HG03103 (cell line): ENCODE measurements at regions not wholly inside any gene's neighbourhood (a gene's known extent, or its start where the extent isn't known, plus 50 kb on each side); places are given as distances from the start of the nearest gene placed in this dataset.

Experiments
- ATAC-seq: cut with Tn5 transposase; IDR thresholded peaks from one replicate; pipeline ENCODE4 v1.9.1; 2021; ENCODE audit warnings: low read depth; ENCODE audit not compliant: unreplicated experiment

GRCh38 chr20:7226156-7226555 is 458.7 kb downstream of the BMP2 start:
- ATAC-seq: no peak

DNA sequence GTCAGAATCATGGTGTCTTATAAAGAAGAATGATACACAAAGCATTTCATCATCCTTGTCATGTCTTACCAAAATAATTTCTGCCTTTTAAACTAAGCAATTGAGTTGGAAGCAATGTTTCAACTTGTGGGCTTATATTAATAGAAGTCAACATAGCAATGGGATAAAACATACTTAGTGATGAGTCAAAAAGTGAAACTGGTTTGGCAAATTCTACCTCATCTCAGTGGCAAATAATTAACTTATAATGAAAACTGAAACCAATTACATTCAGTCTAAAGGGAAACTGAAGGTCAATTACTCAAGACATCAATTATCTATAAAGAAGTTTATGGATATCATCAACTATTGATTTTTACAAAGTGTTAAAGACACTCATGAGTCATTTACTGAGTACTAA is 463.8 kb downstream of the BMP2 start:
- ATAC-seq: no peak

DNA sequence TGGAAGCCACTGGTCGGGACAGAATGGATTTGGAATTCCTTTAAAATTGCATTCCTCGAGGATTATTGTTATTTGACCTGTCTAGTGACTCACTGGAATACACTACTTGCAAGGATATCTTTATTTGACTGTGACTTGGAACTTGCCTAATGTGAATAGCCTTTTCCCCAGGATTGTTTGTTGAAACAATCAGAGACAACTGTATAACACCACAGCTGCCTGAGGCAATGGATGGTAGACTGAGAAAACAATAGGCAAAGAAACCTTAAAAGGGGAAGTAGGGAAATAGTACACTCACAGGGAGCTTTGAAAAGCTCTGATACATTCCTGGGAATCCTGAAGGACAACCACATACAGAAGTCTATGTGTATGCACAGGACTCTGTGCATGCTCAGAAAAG is 465.3 kb downstream of the BMP2 start:
- ATAC-seq: no peak

GRCh38 chr20:7237251-7237650 is 469.8 kb downstream of the BMP2 start:
- ATAC-seq: no peak

DNA sequence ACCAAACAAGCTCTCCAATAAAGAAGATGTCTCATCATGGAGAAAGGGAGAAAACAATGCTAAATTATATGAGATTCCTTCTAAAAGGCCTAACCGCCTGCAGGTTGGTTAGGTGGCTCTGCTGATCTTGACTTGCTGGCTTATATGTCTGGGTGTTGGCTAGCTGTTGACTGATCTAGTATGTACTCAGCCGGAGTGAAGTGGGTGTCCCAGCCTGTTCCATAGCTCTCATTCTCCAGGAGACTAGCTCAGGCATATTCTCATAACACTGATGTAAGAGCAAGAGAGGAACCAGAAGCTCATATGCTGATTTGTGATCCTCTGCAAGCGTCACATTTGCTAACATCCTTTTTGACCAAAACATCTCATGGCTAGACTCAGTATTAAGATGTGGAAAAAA is 473.0 kb downstream of the BMP2 start:
- no peak for ATAC-seq

GRCh38 chr20:7248281-7249201 is 481.1 kb downstream of the BMP2 start:
- no peak for ATAC-seq

DNA sequence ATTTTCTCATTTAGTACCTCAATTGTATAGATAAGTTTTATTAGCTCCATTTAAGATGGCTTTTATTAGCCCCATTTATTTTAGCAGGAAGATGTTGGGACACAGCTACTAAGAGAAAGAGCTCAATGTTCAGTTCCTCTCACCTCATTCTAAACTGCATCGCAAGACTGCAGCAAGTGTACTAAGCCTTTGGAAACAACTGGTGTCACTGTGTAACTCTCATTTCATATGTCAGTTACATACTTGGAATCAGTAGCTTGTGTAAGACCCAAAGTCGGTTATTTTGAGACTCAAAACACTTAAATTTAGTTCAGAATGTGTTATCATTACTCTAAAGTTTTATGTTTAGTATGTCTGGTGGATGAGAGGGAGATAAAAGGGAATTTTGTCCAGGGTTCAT is 482.9 kb downstream of the BMP2 start:
- no peak for ATAC-seq

DNA sequence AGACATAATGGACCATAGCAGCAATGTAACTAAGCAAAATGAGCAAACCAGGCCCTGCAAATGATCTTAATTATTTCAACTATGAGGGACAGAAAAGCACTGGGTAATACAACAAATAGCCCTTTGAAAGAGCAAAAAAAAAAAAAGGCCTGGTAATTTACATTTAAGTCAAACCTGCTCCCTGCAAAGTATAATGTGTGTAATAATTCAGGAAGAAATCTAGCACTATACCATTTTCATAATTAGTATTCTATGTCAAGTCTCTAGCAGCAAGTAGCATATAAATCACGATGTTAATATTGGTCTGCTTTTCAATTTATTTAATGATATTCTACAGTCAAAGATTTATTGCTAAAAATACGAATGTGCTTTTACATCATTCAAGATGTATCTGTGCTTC is 489.6 kb downstream of the BMP2 start:
- no peak for ATAC-seq

GRCh38 chr20:7257692-7258466 is 490.4 kb downstream of the BMP2 start:
- no peak for ATAC-seq

DNA sequence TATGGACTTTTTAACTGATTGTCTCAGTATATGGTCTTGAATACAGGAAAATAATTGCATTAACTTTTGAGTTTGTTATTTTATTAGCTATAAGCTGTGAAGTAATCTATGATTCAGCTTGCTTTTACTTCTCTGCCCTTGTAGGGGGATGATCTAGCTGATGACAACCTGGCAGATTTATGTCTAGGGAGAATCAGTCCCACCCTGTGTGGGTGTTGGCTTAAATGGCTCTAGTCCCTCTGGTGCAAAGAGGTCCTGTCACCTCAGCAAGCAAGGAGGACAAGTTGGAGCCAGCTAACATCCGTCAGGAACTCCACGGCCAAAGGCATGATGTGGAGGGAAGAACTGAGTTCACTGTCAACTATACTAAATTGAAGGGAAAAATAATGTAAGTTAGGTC is 495.3 kb downstream of the BMP2 start:
- ATAC-seq: no peak

GRCh38 chr20:7264137-7264536 is 496.7 kb downstream of the BMP2 start:
- ATAC-seq: no peak

GRCh38 chr20:7269452-7269851 is 502.0 kb downstream of the BMP2 start:
- ATAC-seq: no peak

DNA sequence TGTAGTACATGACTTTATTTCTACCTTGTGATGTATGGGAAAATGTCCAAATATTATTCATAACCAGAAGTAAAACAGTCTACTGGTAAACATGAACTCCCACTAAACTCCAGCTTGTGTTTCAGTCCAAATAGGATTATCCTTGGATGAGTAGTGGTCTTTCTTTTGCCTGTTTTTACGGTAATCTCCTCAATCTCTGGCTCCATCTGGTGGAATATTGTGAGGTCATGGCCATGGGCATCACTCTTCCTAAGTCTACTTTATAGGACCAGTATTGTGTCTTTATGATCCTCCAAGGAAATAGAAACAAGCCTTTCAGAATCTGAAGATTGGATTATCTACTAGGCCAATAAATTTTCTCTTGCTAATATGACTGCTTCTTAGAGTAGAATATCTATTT is 505.0 kb downstream of the BMP2 start:
- ATAC-seq: no peak

DNA sequence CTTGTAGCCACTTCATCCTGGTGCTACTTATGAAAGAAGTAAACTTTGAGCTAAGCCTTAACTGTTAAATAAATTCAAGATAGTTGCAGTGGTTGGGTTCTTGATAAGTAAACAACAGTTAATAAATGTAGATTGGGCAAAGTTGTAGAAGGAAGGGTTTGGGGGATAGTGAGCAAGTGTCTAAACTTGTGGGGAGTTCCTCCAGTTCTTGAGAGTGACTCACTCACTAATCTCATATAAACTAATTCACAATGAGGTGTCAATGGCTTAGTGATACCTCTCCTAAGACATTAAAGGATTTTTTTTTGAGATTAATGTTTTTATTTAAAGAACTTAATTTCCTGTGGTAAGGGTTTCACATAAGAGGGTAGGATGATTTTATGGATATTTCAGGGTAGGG is 507.4 kb downstream of the BMP2 start:
- ATAC-seq: no peak

DNA sequence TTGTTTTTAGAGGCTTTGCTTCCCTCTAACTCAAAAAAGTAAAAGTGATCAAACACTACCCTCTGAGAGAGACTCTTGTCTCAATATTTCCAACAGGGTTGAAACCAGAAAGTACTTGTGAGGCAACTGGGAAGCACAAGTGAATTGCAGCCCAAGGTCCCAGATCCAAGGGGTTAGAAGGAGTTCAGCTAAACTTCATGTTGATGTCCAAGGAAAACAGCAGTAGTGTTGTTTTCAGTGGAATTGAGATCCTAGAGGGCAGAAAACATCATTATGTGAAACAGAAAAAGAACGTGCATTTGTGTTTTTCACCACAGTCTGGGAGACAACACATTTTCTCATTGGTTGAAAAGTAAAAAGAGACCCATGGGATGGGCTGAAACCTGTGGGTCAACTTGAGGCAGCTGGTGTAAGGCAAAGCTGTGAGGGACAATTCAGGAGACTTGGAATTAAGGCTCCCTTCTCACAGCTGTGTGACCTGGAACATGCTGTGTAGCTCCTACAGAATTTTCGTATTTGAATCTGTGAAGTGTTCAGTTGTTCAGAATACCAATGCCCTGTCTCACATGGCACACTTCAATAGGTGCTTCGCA is 508.3 kb downstream of the BMP2 start:
- no peak for ATAC-seq

DNA sequence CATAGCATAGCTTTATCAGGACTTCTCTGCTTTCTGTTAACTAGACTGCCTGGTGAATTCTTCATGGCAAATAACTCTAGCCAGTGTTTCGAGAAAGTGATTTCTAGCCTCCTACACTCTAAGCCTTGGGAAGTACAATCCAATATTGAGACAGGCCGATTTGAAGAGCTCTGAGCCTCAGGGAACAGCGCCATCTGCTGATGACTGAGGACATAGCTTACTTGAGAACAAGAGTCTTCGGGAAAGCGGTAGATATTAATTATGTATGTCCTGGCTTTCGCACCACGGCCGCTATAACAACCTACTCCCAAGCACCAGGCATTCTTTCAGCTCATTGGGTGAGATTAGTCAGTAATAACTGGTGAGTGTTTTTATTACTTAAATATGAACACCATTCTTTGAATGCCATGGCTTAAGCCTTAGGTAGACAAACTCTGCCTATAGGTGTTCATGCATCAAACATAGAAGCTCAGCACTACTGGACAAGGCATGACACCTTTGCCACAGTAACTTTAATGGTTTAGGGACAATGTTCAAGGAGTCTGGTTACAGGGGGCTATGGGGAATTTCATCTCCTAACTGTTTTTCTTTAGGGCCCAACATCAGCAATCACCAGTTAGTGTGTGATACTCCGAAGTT is 518.6 kb downstream of the BMP2 start:
- no peak for ATAC-seq

DNA sequence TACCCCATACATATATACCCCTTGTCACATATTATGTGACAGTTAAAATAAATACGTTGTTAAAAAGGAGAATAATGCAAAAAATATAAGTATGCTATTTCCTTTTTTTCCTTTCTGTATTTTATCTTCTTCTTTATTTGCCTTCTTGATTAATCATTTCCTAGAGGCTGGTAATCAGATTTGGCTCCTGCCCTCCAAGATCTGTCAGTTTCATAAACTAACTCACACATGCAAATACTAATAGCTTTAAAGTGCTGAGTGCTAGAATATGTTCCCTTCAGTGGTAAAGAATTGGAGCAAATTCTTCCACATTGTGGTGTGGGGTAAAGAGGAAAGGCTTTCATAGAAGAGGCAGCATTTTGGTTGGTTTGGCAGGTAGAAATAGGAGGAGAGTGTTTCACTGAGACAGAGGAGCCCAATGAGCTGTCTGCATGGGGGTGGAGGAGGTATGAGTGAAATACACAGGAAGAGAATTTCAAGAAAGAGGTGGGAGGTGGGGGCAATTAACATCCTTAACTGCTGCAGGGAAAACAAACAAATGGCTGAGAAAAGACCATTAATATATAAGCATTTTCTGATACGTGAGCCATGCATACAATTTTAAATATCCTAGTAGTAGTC is 523.9 kb downstream of the BMP2 start:
- no peak for ATAC-seq

DNA sequence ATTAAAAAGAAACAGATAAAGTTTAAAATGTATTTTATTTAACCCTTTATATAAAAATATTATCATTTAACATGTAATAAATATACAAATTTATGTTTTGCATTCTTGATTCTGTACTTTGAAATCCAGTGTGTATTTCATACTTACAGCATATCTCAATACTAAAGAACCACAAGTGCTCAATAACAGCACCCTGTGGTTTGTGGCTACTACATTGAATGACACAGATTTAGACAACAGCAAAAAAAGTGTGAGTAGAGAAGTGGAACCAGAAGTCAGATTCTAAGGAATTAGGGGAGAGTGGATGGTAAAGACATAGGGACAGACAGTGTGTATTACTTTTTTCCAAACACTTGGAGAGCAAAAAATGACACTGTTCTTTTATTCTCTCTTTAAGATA is 524.5 kb downstream of the BMP2 start:
- no peak for ATAC-seq

DNA sequence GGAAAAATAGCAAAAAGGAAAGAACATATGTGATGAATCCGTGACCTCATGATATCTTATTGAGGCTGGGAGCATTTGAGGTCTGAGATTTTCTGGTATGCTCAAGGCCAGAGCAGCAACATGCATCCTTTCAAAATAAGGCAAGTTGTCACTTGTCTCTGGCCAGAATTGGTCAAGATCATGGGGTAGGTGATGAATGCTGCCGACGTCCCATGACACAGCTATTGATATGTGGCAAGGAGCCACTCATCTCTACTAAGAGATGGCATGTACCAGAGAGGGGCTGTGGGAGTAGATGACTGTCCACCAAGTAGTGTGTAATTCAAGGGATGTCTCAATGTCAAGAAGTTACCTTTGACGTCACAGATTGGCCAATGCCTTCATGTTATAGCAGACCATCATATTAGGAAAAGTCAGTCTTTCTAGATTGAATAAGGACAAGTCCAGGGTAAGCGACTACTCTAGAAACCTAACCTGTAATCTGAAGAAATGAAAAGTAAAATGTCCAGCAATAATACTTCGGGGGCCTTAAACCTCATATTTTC is 527.4 kb downstream of the BMP2 start:
- ATAC-seq: no peak

DNA sequence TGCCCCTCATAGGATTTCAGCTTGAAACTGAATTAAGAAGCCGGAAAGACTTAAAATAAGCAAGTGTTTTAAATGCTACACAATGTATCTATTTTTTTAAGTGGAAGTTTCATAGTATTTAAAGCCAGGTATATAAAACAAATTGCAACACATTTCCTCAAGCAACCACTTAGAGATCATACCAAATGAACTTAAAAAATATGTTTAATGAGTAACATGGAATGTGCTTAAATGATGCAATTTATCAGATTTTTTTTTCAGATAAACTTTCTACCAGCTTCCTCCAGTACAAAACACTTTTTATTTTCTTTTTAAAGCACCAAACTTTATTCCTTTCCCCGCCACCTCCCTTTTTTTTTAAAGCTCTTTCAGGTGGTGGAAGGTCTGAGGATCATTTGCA is 534.3 kb downstream of the BMP2 start:
- ATAC-seq: no peak
